HG03175 (cell line): ENCODE measurements at regions not wholly inside any gene's neighbourhood (a gene's known extent, or its start where the extent isn't known, plus 50 kb on each side); places are given as distances from the start of the nearest gene placed in this dataset.

Experiments
- ATAC-seq: cut with Tn5 transposase; IDR thresholded peaks from one replicate; pipeline ENCODE4 v1.9.1; 2021; ENCODE audit warnings: mild to moderate bottlenecking, moderate library complexity; ENCODE audit not compliant: unreplicated experiment

DNA sequence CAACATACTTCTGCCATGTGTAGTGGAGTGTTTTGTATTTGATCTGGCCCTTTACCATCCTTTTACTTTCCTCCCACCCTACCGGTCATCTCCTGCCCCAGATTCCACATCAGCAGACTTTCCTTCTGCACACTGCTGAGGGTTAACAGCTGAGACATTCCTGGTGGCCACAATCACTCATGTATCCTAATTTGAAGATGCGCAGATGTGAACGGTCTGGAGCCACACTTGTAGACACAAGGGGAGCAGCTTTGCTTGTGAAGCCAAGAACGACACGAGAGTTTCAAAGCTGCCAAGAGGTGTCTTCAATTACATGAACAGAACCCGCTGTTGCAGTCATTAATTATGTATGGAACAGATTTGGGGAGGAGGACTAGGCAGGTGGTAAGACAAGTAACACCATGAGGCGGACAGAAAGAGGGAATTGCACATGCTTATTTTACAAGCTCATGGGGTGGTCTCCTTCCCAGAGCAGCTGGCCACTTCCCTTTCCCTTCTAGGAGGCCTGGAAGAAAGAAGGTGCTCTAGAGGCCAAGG is 260.7 kb upstream of the KLHL29 start:
- ATAC-seq, result no peak

DNA sequence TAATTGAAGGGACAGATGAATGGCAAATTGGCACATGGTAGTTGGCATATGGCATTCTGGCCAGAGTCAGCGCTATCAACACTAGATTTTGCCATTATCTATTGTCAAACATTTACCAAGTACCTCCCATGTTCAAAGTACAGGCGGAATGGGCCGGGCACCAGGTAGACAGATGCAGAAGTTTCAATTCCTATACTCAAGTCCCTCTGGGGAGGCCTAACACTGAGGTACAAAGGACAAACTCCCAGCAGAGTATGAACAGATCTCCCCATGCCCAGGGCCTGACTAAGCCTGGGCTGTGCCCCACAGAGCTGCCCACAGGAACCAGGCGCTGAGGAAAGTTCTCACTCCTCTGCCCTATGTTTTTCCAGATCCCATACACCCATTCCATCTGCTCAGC is 257.5 kb upstream of the KLHL29 start:
- no peak for ATAC-seq

DNA sequence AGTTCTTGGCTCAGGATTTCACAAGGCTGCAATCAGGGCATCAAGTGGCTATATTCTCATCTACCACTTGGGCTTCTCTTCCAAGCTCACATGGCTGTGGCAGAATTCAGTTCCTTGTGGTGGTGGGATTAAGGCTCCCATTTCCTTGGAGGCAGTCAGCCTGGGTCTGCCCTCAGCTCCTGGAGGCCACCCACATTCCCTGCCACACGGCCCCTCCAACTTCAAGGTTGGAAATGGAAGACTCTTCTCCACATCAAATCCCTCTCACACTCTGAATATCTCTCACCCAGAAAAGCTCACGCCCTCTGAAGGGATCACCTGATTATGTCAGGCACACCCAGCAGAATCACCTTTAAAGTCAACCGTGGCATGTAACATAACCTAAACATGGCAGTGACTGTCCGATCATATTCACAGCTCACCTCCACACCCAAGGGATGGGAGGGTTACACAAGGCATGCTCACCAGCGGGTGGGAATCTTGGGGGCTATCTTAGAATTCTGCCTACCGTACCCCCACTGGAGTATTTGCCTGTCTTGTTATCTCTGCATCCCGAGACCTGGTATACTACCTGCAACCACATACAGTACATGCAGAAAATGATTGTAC is 256.2 kb upstream of the KLHL29 start:
- ATAC-seq, result no peak

DNA sequence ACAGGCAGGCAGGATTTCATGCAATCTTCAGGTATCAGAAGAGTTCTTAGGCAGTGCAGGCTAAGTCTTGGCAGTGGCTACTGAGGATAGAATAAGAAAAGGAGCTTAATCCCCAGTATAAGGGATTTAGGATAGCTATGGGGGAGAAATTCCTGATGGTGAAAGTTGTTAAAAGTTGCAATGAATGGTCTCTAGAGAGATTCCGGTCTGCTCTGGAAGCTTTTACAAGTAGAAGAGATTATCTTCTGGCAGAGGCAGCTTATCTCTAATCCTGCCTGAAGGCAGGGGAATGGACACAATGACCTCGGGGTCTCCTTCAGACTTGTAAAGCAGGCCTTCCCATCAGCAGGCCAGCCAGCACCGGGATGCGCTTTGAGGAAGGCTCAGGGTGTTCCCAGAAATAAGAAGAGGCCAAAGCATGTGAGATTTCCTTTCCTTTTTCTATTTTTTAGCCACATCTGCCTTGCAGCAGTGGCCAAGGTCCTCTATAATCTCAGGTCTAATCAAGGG is 253.9 kb upstream of the KLHL29 start:
- ATAC-seq, result no peak

DNA sequence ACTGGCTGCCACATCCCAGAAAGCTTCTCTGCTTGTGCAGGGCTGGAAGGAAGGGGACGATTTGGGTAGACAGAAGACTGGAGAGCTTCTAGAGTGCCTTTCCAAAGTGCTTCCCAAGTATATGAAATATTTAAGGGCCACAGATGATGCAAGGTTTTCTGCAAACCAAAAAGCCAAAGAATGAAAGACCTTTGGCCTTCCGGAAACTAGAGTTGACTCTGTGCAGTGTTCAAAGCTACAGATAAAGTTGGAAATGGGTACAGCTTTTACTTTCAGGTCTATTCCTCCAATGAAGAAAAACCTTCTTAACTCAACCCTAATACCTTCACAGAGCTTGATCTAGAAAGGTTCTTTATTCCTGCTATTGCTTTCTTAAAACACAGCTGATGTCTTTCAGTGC is 253.0 kb upstream of the KLHL29 start:
- no peak for ATAC-seq

DNA sequence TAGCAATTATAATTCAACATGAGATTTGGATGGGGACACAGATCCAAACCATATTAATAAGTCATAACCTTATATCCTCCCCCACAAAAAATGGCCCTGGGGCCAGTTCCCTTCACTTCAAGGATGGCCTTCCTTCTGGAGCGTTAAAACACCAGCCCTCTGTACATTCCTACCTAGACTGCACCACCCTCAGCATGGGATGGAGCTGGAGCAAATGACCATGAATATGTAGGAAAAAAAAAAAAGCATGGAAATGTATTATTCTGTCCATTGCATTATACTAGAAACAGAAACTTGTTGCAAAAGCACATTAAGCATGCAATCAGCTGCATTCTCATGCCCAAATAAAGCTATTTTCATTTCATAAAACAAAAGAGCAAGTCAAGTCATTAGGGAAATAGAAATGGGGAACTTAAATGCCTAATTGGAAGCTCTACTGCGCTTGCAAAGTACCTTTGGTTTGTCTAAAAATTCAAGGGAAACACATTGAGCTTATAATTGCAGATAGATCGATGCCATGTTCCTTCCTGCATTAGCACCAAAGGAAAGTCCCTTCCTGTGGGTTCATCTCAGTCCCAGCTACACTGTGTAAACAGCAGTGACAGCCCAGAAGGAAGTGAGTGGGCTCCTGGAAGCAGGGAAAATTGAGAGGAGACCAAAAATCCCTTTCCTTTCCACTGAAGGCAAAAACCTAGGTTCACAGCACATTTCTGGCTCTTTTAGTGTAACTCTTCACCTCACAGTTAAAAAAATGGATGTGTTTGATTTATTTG is 252.0 kb upstream of the KLHL29 start:
- ATAC-seq, result no peak

DNA sequence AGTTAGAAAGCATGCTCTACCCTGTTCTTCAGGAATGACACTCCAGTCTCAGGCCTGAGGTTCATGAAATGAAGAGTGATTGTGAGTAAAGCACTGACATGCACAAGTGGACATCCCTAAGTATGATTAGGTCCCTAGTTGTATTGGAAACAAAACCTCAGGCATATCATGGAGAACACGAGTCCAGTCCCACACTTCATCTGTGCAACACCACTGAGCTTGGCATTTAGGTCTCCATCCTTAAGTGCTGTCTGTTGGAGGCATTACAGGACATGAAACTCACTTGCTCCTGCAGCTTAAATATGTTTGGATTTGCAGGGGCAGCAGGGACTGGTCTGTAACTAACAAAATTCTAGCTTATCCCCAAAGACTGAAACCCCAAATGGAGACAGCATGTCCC is 250.3 kb upstream of the KLHL29 start:
- ATAC-seq, result no peak

DNA sequence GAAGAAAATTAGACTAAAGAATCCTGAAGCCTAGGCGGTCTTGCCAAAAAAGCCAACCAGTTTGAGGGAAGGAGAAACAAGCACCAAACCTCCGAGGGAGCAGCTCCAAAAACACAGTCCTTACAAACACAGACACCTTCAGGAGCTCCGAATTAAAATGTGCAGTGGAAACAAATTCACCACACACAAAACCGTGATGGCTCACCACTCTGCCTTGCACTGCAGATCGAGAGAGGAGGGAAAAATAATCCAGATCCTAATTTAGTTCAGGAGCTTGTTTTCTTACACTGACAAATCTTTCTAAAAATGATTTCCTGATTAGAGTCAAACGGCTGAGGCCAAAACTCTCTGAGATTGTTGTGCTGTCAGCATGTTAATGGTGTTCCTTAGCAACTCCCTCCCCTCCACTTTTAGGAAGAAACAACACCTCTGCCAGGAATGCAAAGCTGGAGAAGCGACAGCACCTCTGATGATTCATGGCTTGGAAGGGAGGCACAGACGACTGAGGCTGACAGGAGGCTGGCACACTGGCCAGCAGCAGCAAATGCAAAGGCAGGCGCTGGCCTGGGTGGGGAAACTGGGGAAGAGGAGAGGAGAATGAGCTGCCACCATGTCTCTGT is 249.4 kb upstream of the KLHL29 start:
- ATAC-seq, result no peak

DNA sequence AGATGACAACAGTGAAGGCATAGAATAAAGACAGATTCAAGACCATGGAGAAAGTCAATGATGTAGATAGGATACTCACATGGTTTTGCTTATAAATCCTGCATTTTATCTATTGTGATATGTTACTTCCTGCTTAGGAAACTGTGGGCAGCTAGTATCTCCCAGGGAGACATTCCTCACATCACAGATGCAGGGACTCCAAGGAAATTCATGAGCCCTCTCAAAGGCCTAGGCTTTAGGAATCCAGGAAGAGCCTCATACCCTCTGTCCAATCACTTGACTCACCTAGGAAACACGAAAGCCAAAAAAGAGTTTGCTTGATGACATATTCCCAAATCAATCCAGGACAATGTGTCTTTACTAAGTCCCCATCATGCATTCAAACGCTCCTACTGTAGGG is 247.8 kb upstream of the KLHL29 start:
- ATAC-seq, result no peak

DNA sequence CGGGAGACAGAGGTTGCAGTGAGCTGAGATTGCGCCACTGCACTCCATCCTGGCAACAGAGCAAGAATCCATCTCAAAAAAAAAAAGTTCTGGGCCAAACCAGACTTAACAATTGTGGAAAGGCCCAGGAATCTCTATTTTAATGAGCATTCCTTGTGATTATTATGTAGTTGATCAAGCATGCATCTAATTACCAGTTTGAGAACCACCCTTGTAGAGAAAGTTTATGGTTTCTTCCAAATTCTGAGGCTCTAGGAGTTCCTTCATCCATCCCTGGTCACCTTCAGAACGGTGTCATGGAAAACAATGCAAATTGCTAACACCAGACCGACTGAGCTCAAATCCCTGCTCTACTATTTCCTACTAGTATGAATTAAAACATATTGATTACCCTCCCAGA is 246.3 kb upstream of the KLHL29 start:
- no peak for ATAC-seq

DNA sequence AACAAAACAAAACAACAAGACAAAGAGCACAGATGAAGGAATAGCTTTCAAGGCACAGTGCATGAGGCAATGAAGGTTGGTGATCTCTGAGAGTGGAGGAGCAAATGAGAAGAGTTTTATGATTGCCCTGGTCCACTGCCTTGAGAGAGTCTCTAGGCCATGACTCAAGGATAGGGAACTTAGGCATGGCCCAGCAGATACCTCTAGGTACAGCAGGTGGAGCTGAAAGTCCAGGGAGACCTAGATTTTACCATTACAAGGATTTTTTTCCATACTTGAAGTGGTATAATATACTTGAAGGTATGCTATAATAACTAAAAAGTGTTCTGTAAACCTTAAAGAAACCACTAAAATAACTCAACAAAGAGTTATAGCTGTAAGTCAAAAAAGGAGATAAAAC is 239.5 kb upstream of the KLHL29 start:
- no peak for ATAC-seq

DNA sequence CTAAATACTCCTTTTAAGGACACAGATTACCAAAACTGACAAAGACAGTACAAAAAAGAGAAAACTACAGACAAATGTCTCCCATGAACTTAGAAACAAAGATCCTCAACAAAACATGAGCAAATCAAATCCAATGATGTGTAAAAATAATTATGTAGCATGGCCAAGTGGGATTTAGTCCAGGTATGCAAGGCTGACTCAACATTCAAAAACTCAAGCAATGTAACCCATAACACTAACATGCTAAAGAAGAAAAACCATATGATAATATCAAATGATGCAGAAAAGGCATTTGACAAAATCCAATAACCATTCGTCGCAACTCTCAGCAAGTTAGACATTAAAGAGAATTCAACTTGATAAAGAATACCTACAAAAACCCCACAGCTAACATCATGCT is 239.0 kb upstream of the KLHL29 start:
- ATAC-seq, result no peak

DNA sequence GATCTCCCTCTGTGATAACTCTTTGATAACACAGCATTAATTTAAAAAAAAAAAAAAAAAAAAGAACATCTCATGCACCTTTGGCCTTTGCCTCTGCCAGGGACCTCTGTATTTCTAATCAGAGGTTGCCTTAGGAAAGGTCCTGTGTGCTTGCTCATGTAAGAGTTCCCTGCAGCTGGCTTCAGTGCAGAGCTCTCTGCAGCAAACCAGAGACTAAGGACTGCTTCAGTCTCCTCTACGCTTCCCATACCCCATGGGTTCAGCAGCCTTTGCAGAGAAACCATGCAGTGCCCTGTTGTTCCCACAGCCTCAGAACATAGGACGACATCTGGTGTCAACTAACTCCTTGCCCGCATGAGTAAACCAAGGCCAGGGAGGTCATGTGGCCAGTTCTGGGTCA is 236.6 kb upstream of the KLHL29 start:
- no peak for ATAC-seq

DNA sequence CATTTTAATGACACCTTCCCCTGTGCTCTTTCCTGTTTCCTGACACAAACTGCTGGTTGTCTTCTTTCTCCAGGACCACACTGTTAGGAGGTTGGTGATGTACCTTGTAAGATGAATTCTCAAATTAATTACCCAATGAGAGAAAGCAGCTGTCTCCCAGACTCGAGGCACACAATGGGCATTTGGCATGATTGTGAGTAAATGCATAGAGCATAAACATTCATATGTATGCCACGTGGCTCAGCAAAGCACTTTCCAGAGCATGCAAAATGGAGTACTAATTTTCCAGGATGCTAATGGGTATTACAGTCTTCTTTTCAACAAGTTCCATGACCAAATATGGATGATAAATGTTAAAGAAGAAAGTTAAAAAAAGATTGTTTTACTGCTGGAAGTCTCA is 235.2 kb upstream of the KLHL29 start:
- no peak for ATAC-seq

DNA sequence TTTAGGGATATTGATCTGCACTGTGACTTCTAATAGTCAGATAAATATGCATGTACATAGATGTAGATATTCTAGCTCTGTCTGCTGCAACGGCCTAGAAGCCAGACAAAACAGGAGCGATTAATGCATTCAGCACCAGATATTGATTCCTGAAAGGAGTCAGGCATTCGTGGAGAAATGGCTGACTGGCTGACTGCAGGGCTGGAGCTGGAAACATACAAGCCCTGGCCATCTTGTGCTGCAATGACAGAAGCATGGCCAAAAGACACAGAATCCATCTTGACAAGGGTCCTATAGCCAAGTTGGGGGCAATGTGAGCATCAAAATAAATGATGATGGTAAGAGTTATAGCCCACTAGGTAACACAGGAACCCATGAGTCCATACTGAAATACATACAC is 231.5 kb upstream of the KLHL29 start:
- no peak for ATAC-seq

DNA sequence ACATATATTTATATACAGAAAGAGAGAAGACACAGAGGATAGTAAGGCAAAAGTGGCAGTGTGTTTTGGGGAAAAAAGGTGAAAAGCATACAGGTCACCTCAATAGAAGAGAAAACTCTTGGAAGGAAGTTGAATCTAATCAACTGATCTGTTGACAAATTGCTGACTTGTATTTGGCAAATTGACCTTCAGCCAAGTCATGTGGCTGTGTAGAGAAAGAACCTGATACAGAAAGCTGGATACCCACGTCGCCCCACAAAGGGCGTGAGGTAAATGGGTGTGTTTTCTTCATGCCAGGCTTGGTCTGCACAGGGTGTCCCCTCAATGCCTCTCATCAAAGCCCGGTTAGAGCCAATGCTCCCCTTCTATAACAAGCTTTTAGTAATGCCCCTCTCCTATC is 230.0 kb upstream of the KLHL29 start:
- ATAC-seq, result no peak

DNA sequence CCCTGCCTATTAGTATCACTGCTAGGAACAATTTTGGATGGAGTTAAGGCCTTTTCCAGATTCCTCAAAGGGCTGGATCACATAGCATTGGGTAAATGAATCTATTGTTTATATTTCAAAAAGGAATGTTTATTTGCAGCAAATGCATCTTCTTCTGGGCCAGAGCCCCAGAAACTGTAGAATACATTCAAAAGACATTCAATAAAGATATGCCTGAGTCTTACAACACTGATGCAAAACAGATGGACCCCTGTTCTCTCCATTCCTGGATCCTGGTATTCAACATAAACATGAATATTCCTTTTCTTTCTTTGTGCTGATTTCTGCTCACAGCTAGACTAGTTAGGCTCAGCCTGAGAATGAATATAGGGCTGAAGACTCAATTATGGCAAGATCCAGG is 227.2 kb upstream of the KLHL29 start:
- no peak for ATAC-seq

DNA sequence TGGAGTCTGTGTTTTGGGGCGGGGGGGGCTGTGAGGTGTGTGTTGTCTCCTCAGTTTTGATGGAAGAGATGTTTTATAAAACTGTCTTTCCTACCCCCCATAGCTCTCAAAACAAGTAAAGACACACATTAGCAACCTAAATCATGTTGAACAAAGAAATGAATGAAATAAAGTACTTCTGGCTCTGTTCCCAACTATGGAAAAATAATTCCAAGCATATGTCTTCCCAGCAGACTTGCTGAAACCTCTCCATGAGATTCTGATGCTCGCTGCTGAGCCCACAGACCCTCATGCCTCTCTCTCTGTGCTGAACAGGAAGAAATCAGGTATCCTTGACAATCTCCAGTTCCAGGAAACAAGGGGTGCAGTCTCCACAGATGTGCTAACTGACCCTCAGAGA is 226.7 kb upstream of the KLHL29 start:
- no peak for ATAC-seq

DNA sequence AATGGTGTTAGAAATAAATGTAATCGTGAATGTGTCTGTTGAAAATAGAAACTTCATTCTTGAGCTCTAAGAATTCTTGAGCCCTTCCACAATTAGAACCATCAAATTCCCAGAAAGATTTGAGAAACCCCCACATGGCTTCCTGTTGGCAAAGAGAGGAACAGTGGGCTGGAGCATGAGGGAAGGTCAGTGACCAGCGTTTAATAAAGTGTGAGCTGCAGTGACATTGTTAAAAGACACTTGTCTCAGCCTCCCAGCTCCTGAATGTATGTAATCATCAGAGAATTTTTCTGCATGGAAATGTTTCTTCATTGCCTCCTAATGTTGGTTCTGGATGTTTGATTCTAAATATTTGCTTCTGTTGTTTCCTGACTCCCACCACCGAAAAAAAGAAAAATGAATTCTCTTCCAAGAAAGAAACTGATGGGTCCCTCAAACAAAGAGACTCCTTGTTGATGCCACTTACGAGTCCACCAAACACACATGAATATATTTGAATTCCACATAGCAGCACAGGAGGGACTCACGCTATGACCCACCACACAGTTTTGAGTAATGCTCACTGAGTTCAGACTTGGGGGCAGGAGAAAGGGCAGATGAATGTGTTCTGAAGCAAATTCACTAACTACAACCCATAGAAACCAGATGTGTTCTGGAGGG is 225.1 kb upstream of the KLHL29 start:
- ATAC-seq, result no peak

DNA sequence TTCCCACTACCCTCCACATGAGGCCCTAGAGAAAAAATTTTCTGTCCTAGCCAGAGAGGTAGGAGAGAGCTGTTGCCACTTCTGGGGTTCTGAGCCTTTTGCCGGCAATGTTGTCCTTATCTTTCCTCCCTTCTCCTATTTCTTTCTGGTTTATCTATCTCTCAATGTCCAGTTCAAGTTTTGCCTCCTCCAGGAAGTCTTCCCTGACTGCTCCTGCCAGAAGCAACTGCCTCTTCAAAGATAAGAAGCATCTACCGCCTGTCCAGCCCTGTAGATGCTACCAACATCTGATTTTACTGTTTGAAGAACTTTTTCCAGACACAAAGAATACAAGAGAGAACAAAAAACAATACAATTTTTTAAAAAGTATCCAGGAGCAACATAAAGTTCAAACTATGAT is 220.8 kb upstream of the KLHL29 start:
- no peak for ATAC-seq

DNA sequence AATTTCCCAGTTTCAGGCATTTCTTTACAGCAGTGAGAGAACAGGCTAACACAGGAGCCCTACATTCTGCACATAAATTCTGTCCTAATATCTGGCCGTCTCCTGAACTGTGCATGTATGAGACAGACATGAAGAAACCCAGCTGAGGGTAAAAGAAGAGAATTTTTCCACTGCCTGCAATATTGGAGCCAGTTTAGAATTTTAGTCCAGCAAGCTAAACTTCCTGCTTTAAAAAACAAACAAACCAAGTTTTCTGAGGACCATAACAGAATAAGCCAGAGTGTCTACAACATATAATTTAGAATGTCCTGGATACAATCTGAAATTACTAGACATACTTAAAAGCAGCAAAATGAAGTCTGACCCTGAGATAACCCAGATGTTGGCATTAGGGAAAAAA is 215.1 kb upstream of the KLHL29 start:
- no peak for ATAC-seq

DNA sequence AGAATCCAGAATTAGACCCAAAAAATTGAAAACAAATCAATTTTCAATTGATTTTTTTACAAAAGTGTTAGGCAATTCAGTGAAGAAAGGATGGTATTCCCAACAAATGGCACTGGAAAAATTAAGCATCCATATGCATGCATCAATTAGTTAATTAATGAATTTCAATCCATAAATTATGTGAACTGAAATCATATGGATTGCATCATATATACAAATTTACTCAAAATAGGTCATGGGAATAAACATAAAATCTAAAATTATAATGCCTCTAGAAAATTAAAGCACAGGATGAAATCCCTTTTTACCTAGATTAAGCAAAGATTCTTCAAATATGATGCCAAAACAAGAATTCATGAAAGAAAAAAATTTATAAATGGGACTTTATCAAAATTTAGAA is 213.9 kb upstream of the KLHL29 start:
- ATAC-seq, result no peak
